ENCODE measurements at regions not wholly inside any gene's neighbourhood (a gene's known extent, or its start where the extent isn't known, plus 50 kb on each side); places are given as distances from the start of the nearest gene placed in this dataset.

- TF ChIP-seq EZH2 (IDR thresholded peaks at IDR 0.05) (no peak), POLR2AphosphoS5 (IDR thresholded peaks at IDR 0.05; ENCODE audit: borderline replicate concordance, low read depth, low read length) (no peak), FOXP2 (optimal IDR thresholded peaks at IDR 0.05; ENCODE audit: control extremely low read depth, extremely low read length, insufficient read depth) (no peak)
Observed at GRCh38 chr1:212196355-212196754, 88.9 kb upstream of the PPP2R5A start.
